ENCODE measurements at regions not wholly inside any gene's neighbourhood (a gene's known extent, or its start where the extent isn't known, plus 50 kb on each side); places are given as distances from the start of the nearest gene placed in this dataset.

DNA sequence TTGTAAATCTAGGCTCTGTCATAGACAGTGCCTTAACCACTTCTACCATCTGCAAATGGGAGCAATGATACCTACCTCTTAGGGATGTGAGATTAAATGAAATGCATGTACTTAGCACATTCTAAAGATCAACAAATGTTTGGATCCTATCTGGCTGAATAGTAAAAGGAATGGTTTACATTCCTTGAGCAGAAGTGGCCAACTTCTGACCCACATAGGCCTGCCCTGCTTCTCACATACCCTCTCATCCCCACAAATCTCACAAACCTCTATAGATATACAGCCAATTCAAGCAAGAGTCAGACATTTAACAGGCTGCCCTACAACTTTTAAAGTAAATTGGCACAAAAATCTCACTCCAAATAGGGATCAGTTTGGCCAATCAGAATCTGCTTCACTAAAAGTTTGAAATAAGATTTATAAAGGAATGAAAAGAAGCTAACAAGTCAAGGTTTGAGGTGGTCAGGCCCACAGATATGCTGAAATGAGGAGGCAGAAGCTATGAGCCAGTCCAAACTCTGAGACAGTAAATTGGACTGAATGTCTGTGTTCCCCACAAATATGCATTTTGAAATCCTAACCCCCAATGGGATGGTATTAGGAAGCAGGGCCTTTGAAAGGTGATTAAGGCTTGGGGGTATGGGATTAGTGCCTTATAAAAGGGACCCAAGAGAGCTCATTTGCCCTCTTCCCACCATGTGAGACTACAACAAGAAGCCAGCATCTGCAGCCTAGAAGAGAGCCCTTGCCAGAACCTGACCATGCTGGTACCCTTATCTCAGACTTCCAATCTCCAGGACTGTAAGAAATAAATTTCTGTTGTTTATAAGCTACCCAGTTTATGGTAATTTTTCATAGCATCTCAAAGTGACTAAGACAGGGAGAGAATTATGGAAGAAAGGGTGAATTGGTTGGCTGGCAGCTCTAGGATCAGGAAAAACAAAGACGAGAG lies 227.8 kb upstream of the RBMS1 start:
- Histone ChIP-seq H3K4me1 (ENCODE audit: control insufficient read depth in 2 of 2, insufficient read depth in 2 of 2, low read length in 2 of 2) (no peaks in the 10 kb centered on the region), H3K4me3 (ENCODE audit: low read length in 2 of 2) (no peak overlapping the region), H3K27me3 (ENCODE audit: control insufficient read depth in 2 of 2, insufficient read depth in 1 of 2, low read length in 1 of 2) (no peaks in the 10 kb centered on the region), H3K9me3 (ENCODE audit: control insufficient read depth in 2 of 2, insufficient read depth in 1 of 2, low read length in 1 of 2) (no peaks in the 10 kb centered on the region), H3K27ac (ENCODE audit: low read depth in 1 of 2, low read length in 1 of 2) (no peak overlapping the region), H3K36me3 (ENCODE audit: control insufficient read depth in 2 of 2, insufficient read depth in 2 of 2, low read length in 1 of 2) (no peaks in the 10 kb centered on the region)
- DNase-seq (ENCODE audit: low read depth in 6 of 9, low spot score in 9 of 9) = no peak
- 92% methylated on average over 1 of the region's 1 CpG for WGBS

DNA sequence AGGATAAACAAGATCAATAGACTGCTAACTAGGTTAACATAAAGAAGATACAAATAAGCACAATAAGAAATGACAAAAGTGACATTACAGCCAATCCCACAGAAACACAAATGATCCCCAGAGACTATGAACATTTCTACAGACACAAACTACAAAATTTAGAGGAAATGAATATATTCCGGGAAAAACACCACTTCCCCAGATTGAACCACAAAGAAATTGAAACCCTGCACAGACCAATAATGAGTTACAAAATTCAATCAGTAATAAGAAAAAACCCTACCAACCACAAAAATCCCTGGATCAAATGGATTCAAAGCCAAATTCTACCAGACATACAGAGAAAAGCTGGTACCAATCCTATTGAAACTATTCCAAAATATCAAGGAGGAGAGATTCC lies 232.4 kb upstream of the RBMS1 start:
- no peak overlapping the region for H3K4me3 ChIP-seq (ENCODE audit: low read length in 2 of 2)
- H3K4me1 ChIP-seq (ENCODE audit: control insufficient read depth in 2 of 2, insufficient read depth in 2 of 2, low read length in 2 of 2) = no peaks in the 10 kb centered on the region
- WGBS = 37% methylated on average over 1 of the region's 1 CpG
- no peaks in the 10 kb centered on the region for H3K36me3 ChIP-seq (ENCODE audit: control insufficient read depth in 2 of 2, insufficient read depth in 2 of 2, low read length in 1 of 2)
- no peak overlapping the region for H3K27ac ChIP-seq (ENCODE audit: low read depth in 1 of 2, low read length in 1 of 2)
- no peak for DNase-seq (ENCODE audit: low read depth in 6 of 9, low spot score in 9 of 9)
- no peaks in the 10 kb centered on the region for H3K27me3 ChIP-seq (ENCODE audit: control insufficient read depth in 2 of 2, insufficient read depth in 1 of 2, low read length in 1 of 2)
- no peaks in the 10 kb centered on the region for H3K9me3 ChIP-seq (ENCODE audit: control insufficient read depth in 2 of 2, insufficient read depth in 1 of 2, low read length in 1 of 2)

DNA sequence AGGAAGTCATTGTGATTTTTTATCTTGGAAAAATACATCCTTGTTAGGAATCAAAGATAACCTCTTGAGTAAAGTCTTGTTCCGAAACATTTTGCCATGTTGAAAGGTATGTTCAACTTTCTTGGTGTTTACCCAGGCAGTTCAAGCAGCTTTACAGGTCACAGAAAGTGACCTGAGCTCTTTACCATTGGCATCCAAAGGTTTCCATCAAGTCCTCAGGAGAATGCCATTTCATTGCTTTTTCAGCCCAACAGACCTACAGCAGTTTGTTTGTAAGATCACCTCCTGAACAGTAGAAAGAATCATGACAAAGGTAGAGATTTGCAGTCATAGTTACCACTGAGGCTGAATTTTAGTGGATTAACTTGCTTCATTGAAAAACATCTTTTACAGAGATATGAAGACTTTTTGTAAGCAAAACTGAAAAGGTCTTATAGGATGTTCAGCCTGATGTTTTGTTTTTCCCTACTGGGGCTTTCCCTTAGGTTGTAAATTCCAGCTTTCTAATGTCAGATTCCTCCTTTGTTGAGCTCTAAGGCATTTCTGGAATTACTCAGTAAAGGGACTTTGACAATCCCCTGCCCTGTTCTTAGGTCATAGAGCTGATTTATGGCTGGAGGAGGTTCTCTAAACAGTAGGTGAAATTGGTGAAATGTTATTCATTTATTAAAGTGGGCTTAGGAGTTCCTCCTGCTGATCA lies 236.8 kb upstream of the RBMS1 start:
- Histone ChIP-seq H3K27me3 (ENCODE audit: control insufficient read depth in 2 of 2, insufficient read depth in 1 of 2, low read length in 1 of 2) (no peaks in the 10 kb centered on the region), H3K27ac (ENCODE audit: low read depth in 1 of 2, low read length in 1 of 2) (no peak overlapping the region), H3K9me3 (ENCODE audit: control insufficient read depth in 2 of 2, insufficient read depth in 1 of 2, low read length in 1 of 2) (no peaks in the 10 kb centered on the region), H3K4me1 (ENCODE audit: control insufficient read depth in 2 of 2, insufficient read depth in 2 of 2, low read length in 2 of 2) (no peaks in the 10 kb centered on the region), H3K4me3 (ENCODE audit: low read length in 2 of 2) (no peak overlapping the region), H3K36me3 (ENCODE audit: control insufficient read depth in 2 of 2, insufficient read depth in 2 of 2, low read length in 1 of 2) (no peaks in the 10 kb centered on the region)
- no peak for DNase-seq (ENCODE audit: low read depth in 6 of 9, low spot score in 9 of 9)
- 96% methylated on average over 1 of the region's 1 CpG for WGBS

DNA sequence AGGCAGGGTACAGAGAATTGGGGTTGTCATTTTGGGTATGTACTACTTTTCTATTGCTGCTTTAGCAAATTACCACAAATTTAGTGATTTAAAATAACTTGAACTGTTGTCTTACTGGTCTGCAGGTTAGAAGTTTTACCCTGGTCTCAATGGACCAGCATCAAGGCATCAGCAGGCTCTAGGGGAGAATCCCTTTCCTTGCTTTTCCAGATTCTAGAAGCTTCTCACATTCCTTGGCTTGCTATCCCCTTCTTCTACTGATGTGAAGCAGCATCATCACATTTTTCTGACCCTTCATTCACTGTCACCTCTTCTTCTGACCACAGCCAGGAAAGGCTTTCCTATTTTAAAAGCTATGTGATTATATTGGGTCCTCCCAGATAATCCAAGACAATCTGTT lies 237.8 kb upstream of the RBMS1 start:
- H3K27me3 ChIP-seq (ENCODE audit: control insufficient read depth in 2 of 2, insufficient read depth in 1 of 2, low read length in 1 of 2) = no peaks in the 10 kb centered on the region
- H3K4me1 ChIP-seq (ENCODE audit: control insufficient read depth in 2 of 2, insufficient read depth in 2 of 2, low read length in 2 of 2) = no peaks in the 10 kb centered on the region
- no peaks in the 10 kb centered on the region for H3K36me3 ChIP-seq (ENCODE audit: control insufficient read depth in 2 of 2, insufficient read depth in 2 of 2, low read length in 1 of 2)
- H3K4me3 ChIP-seq (ENCODE audit: low read length in 2 of 2) = no peak overlapping the region
- no peaks in the 10 kb centered on the region for H3K9me3 ChIP-seq (ENCODE audit: control insufficient read depth in 2 of 2, insufficient read depth in 1 of 2, low read length in 1 of 2)
- DNase-seq (ENCODE audit: low read depth in 6 of 9, low spot score in 9 of 9) = no peak
- H3K27ac ChIP-seq (ENCODE audit: low read depth in 1 of 2, low read length in 1 of 2) = no peak overlapping the region

DNA sequence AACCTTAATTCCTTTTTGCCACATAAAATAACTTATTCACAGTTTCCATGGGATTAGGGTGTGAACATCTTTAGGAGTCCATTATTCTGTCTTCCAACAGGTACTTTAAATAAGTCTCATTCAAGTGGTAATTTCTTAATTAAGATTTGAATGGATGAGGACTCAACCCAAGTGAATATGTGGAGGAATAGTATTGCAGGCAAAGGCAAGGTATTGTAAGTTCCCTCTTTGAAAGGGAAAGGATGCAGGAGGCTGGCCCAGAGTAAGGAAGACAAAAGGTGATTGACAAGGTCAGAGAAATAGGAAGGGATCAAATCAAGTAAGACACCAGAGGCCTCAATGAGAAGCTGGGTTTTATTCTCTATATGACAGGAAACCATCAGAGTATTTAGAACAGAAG lies 238.2 kb upstream of the RBMS1 start:
- no peaks in the 10 kb centered on the region for H3K36me3 ChIP-seq (ENCODE audit: control insufficient read depth in 2 of 2, insufficient read depth in 2 of 2, low read length in 1 of 2)
- no peak overlapping the region for H3K4me3 ChIP-seq (ENCODE audit: low read length in 2 of 2)
- H3K27me3 ChIP-seq (ENCODE audit: control insufficient read depth in 2 of 2, insufficient read depth in 1 of 2, low read length in 1 of 2) = no peaks in the 10 kb centered on the region
- H3K27ac ChIP-seq (ENCODE audit: low read depth in 1 of 2, low read length in 1 of 2) = no peak overlapping the region
- no peaks in the 10 kb centered on the region for H3K4me1 ChIP-seq (ENCODE audit: control insufficient read depth in 2 of 2, insufficient read depth in 2 of 2, low read length in 2 of 2)
- no peak for DNase-seq (ENCODE audit: low read depth in 6 of 9, low spot score in 9 of 9)
- H3K9me3 ChIP-seq (ENCODE audit: control insufficient read depth in 2 of 2, insufficient read depth in 1 of 2, low read length in 1 of 2) = no peaks in the 10 kb centered on the region

DNA sequence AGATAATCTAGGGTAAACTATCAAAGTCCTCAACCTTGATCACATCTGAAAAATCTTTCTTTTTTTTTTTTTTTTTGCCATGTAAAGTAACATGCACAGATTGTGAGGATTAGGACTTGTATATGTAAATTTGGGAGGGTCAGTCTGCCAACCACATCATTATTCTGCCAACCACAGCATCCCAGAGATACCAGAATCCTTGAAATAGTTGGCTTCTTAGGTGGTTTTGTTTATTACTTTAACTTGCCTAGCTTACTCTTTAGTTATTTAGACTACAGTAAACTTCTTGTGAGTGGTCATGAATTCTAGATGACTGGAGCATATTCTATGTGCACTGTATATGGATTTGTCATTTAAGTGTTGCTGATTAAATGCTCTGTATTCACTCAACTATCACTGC lies 242.1 kb upstream of the RBMS1 start:
- no peak overlapping the region for H3K4me3 ChIP-seq (ENCODE audit: low read length in 2 of 2)
- no peaks in the 10 kb centered on the region for H3K9me3 ChIP-seq (ENCODE audit: control insufficient read depth in 2 of 2, insufficient read depth in 1 of 2, low read length in 1 of 2)
- H3K27ac ChIP-seq (ENCODE audit: low read depth in 1 of 2, low read length in 1 of 2) = no peak overlapping the region
- no peaks in the 10 kb centered on the region for H3K36me3 ChIP-seq (ENCODE audit: control insufficient read depth in 2 of 2, insufficient read depth in 2 of 2, low read length in 1 of 2)
- H3K27me3 ChIP-seq (ENCODE audit: control insufficient read depth in 2 of 2, insufficient read depth in 1 of 2, low read length in 1 of 2) = no peaks in the 10 kb centered on the region
- no peak for DNase-seq (ENCODE audit: low read depth in 6 of 9, low spot score in 9 of 9)
- H3K4me1 ChIP-seq (ENCODE audit: control insufficient read depth in 2 of 2, insufficient read depth in 2 of 2, low read length in 2 of 2) = no peaks in the 10 kb centered on the region

DNA sequence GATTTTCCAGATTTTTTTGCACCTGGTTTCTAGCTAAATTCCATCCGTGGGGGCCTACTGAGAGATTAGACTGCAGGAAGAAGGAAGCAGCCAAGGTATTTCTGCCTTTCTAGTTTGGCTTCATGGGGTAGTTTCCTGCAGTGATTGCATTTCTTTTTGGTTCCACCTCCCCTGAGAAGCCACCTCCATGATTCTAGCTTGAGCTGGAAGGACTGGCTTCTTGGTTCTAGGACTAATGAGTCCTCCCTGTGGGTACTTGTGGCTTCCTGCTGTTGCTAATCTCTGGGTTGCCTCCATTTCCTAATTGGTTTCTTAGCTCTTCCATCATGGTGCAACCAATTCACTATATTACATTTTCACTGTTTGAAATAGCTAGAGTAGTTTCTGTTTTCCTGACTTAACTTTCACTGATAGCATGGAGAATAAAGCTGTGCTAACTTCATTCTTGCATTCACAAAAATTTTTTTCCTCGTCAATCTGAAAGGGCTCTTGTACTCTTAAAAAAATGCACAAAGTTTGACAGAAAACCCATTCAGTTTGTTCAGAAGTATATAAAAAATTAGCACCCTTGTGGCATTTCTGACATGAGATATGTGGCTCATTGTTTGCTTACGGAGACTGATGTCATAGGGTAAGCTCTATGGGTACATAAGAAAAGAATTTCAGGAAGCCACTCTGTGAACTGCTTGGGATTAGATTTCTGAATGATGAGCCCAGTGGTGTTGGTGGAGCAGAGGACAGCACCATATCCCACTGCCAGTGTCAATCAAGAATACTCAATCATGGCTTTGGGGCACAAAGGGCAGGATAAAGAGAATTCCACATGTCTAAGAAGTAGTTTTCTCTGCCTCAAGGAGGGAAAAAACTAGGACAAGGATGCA lies 242.8 kb upstream of the RBMS1 start:
- no peak for DNase-seq (ENCODE audit: low read depth in 6 of 9, low spot score in 9 of 9)
- Histone ChIP-seq H3K27ac (ENCODE audit: low read depth in 1 of 2, low read length in 1 of 2) (no peak overlapping the region), H3K27me3 (ENCODE audit: control insufficient read depth in 2 of 2, insufficient read depth in 1 of 2, low read length in 1 of 2) (no peaks in the 10 kb centered on the region), H3K4me1 (ENCODE audit: control insufficient read depth in 2 of 2, insufficient read depth in 2 of 2, low read length in 2 of 2) (no peaks in the 10 kb centered on the region), H3K9me3 (ENCODE audit: control insufficient read depth in 2 of 2, insufficient read depth in 1 of 2, low read length in 1 of 2) (no peaks in the 10 kb centered on the region), H3K36me3 (ENCODE audit: control insufficient read depth in 2 of 2, insufficient read depth in 2 of 2, low read length in 1 of 2) (no peaks in the 10 kb centered on the region), H3K4me3 (ENCODE audit: low read length in 2 of 2) (no peak overlapping the region)
- 97% methylated on average over 3 of the region's 3 CpGs for WGBS

DNA sequence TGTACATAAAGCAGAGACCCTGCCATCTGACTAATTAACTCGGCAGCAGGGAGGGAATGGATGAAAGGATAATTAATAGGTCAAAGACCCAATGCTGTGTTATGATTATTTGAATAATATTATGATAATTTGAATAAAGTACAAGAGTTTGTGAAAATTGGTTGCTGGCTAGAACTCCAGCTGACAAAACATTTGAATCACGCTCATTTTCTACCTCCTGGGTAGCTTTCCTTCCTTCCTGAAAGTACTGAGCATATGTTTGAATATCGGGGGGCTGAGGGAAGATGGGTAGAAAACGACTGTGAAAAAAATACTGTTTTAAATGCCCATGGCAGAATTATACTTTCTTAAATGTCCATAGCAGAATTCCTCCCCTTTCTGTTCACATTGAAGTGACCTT lies 243.6 kb upstream of the RBMS1 start:
- H3K4me1 ChIP-seq (ENCODE audit: control insufficient read depth in 2 of 2, insufficient read depth in 2 of 2, low read length in 2 of 2) = no peaks in the 10 kb centered on the region
- H3K9me3 ChIP-seq (ENCODE audit: control insufficient read depth in 2 of 2, insufficient read depth in 1 of 2, low read length in 1 of 2) = no peaks in the 10 kb centered on the region
- 86% methylated on average over 4 of the region's 4 CpGs for WGBS
- no peaks in the 10 kb centered on the region for H3K27me3 ChIP-seq (ENCODE audit: control insufficient read depth in 2 of 2, insufficient read depth in 1 of 2, low read length in 1 of 2)
- DNase-seq (ENCODE audit: low read depth in 6 of 9, low spot score in 9 of 9) = no peak
- H3K36me3 ChIP-seq (ENCODE audit: control insufficient read depth in 2 of 2, insufficient read depth in 2 of 2, low read length in 1 of 2) = no peaks in the 10 kb centered on the region
- no peak overlapping the region for H3K4me3 ChIP-seq (ENCODE audit: low read length in 2 of 2)
- no peak overlapping the region for H3K27ac ChIP-seq (ENCODE audit: low read depth in 1 of 2, low read length in 1 of 2)

DNA sequence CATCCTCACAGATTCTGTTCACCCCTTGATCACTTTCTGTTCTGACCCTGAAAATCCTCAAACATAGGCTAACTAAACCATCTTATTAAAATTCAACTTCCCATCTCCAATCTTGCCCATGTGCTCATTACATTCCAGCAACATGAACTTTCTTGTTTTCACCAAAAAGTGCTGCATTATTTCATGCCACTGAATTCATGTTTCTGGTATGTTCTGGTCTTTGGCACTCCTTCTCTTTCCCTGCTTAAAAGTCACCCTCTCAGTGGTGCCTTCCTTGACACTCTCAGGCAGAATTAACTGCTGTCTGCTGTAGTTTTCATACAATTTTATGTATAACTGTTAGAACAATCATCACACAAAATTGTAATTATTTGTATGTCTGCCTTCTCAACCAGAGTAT lies 247.7 kb upstream of the RBMS1 start:
- Histone ChIP-seq H3K27ac (ENCODE audit: low read depth in 1 of 2, low read length in 1 of 2) (no peak overlapping the region), H3K4me1 (ENCODE audit: control insufficient read depth in 2 of 2, insufficient read depth in 2 of 2, low read length in 2 of 2) (no peaks in the 10 kb centered on the region), H3K9me3 (ENCODE audit: control insufficient read depth in 2 of 2, insufficient read depth in 1 of 2, low read length in 1 of 2) (no peaks in the 10 kb centered on the region), H3K27me3 (ENCODE audit: control insufficient read depth in 2 of 2, insufficient read depth in 1 of 2, low read length in 1 of 2) (no peaks in the 10 kb centered on the region), H3K4me3 (ENCODE audit: low read length in 2 of 2) (no peak overlapping the region), H3K36me3 (ENCODE audit: control insufficient read depth in 2 of 2, insufficient read depth in 2 of 2, low read length in 1 of 2) (no peaks in the 10 kb centered on the region)
- DNase-seq (ENCODE audit: low read depth in 6 of 9, low spot score in 9 of 9) = no peak

Measured in thymus (tissue), 11 donors.